NCI-H524 treated with DMSO at 0.1 percent for 48 hours (cell line): ENCODE measurements at regions not wholly inside any gene's neighbourhood (a gene's known extent, or its start where the extent isn't known, plus 50 kb on each side); places are given as distances from the start of the nearest gene placed in this dataset.

ENCODE experiments used
- DNase-seq: peaks from one replicate; lab custom pipeline; 2025; lab: John Stamatoyannopoulos, UW

- DNase-seq = no peak
Measured at GRCh38 chr12:76259106-76259505, 89.1 kb downstream of the BBS10 start.

DNA sequence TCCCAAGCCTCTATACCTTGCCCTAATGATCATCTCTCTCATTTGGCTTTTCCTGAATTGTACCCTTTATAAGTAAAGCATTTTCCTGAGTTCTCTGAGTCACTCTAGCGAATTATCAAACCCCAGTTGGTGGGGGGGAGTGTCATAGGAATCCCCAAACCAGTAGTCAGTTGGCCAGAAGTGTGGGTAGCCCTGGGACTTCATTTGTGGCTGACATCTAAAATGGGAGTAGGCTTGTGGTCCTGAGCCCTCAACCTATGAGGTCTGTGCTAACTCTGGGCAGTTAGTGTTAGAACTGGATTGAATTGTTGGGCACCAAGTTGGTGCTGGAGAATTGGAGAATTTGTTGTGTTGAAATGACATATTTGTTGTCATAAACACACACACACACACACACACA, 91.3 kb downstream of the BBS10 start:
- DNase-seq = no peak

DNA sequence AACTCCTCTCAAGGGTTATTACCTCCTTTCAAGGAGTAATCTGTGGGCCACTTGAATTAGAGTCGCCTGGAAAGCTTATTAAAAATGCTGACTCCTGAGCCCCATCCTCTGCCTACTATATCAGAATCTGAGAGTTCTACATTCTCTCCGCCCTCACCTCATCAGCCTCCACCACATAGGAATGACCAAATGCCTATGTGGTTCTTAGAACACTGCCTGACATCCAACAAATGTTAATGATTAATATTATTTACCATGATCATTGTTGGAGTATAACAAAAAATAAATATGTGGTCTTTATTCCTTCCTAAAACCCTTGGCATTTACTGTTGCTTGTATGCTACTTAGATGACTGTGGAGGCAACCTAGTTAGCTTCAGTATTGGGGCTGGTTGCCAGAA, 91.9 kb downstream of the BBS10 start:
- DNase-seq = no peak

- no peak for DNase-seq
Measured at GRCh38 chr12:76255692-76256091, 92.5 kb downstream of the BBS10 start.

DNA sequence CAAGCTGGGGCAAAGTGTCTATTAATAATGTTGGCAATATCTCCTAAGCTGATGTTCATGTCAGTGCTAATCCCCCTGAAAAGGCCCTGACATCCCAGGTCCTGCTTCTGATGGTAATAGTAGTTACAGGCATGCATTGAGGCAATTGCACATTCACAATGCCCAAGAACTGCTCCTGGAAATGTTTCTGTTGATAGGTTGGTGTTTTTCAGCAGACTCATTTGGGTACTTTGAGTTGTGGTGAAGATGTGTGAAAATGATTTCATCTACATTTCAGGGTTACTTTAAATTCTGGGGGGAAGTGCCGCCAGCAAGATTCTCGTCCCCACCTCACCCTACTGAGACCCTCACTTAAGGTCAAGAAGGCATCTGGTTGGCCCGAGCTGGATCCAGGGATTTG, 92.9 kb downstream of the BBS10 start:
- DNase-seq = no peak

- DNase-seq = no peak
Measured at GRCh38 chr12:76252031-76252430, 96.2 kb downstream of the BBS10 start.

DNA sequence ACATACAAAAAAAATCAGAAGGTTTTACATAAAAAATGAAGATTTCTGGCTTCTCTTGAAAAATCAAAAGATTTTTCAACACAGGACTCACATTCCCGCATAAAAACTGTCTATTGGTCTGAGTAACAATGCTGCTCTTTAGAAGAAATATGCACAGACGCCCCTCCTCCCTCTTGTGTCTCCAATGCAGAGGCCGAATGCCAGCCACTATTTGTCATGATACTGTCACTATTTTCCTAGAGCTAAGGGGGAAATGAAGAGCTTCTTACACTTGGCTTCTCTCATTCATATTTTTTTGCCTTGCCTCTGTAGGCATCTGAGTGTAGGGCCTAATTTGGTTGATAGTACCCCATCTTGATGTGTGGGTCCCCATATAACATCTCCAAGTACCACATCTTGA, 98.0 kb downstream of the BBS10 start:
- DNase-seq = no peak

- DNase-seq = no peak
Measured at GRCh38 chr12:76249501-76249900, 98.7 kb downstream of the BBS10 start.

- DNase-seq = no peak
Measured at GRCh38 chr12:76247992-76248391, 100.2 kb downstream of the BBS10 start.

DNA sequence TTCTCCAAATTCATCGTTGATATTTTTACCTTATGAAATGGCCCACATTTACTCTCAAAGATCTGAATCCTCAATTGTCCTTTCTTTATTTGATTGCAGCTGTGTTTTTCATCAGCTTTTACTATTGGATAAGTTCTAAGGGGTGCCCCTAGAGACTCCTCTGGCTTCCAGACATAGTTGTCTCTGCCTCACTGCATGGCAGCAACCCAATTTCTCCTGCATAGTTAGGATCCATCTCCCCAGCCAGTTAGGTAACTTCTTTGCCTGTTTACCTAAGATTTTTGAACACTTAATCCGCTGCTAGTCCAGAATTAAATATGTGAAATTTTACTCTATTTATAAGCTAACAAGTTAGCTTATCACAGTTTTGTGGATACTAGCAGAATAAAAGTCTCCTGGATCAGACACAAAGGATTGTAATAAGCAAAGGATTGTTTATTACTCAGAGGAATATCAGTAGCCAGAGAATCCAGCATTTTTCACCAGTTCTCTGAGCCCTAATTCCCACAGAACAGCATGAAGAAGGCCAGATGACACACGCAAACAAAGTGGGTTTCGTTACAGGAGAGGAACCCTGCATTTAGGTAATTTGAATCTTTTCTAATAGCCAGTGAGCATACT, 101.1 kb downstream of the BBS10 start:
- DNase-seq = no peak

- DNase-seq = no peak
Measured at GRCh38 chr12:76246611-76247010, 101.6 kb downstream of the BBS10 start.

- no peak for DNase-seq
Measured at GRCh38 chr12:76244300-76244699, 103.9 kb downstream of the BBS10 start.

GRCh38 chr12:76242813-76243550, 105.2 kb downstream of the BBS10 start:
- no peak for DNase-seq

GRCh38 chr12:76241371-76241770, 106.8 kb downstream of the BBS10 start:
- DNase-seq = no peak

- no peak for DNase-seq
Measured at GRCh38 chr12:76240281-76240680, 107.9 kb downstream of the BBS10 start.

- no peak for DNase-seq
Measured at GRCh38 chr12:76238688-76239087, 109.5 kb downstream of the BBS10 start.

DNA sequence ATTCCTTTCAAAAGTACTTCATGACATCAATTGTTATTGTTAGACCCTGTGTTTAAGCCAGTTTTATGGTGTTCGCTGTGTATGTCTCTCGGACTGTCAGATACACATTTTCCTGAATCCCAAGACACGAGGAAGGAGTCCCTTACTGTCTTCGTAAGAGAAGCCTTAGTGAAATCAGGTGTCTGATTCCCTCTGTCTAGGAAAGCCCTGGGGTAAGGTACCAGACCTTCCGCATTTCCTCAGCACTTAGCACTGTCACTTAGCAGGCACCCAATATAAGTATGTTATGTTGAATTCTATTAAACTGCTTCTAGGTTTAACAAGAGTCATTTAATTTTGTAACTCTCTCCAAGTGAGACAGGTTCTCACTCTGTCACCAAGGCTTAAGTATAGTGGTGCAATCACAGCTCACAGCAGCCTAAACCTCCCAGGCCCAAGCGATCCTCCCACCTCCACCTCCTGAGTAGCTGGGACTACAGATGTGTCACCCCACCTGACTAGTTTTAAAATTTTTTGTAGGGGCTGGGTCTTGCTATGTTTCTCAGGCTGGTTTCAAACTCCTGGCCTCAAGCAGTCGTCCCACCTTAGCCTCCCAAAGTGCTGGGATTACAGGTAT, 111.0 kb downstream of the BBS10 start:
- DNase-seq = no peak

DNA sequence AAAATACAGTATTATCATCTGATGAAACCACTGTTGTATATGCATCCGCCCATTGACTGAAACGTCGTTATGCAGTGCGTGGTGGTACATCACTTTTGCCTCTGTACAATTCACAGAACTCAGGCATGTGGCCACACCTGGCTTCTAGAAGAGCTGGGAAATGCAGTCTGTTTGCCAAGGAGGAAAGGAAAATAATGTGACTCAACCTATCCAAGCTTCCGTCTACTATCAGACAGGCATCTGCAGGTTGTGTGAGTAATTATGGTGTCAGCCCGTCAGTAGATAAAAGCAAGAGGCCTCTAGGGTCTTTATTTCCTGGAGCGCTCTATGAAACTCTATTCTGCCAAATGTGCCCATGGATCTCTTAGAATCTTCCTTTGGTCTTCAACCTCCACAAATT, 111.6 kb downstream of the BBS10 start:
- no peak for DNase-seq

- no peak for DNase-seq
Measured at GRCh38 chr12:76234741-76235140, 113.5 kb downstream of the BBS10 start.

GRCh38 chr12:76232013-76232412, 116.2 kb downstream of the BBS10 start:
- DNase-seq = no peak

GRCh38 chr12:76226956-76227355, 121.3 kb downstream of the BBS10 start:
- DNase-seq = no peak

- no peak for DNase-seq
Measured at GRCh38 chr12:76226397-76226796, 121.8 kb downstream of the BBS10 start.

DNA sequence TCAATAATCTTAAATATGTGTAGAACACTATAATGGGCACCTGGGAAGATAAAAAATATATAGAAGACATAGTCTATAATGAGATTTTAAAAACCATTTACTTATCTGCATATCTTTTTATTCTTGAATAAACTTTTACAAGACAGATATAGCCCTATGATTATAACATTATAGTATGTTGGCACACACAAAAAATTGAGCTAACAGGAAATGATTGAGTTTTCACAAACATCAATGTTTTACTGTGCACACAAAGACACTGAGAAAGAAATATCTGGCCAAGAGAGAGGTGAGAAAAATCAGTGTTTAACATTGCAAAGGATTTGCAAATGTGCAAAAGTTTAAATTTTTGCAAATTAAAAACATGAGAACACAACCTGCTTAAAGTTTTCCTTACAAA, 124.3 kb downstream of the BBS10 start:
- no peak for DNase-seq

DNA sequence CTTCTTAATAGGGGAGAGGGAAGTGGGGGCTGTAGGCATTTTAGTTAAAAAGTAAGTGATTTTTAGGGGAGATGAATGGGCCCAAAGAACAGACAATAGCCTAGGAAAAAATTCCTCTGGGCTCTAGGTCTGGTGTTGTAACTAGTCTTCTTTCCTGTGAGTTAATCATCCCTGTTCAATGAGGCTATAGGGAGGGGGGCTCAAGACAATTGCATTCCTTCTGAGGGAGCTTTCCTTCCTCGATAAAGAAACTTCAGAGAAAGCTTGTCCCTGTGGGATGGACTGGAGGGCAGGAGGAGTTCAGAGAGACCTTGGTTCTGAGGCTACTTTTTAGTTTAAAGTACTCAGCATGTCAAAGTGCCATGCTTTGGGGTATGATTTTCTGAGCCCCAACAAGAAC, 127.2 kb downstream of the BBS10 start:
- DNase-seq = no peak
